GM13977 (cell line): ENCODE measurements at regions not wholly inside any gene's neighbourhood (a gene's known extent, or its start where the extent isn't known, plus 50 kb on each side); places are given as distances from the start of the nearest gene placed in this dataset.

Experiments used
- DNase-seq: peaks from one replicate; pipeline ENCODE4 v3.0.0; 2012; ENCODE audit warnings: low spot score
- CTCF ChIP-seq: IDR thresholded peaks from 2 replicates; pipeline ENCODE4 v1.5.1; 2012; ENCODE audit warnings: mild to moderate bottlenecking, control low read depth; ENCODE audit not compliant: insufficient read depth; ENCODE audit errors: extremely low read depth, missing control alignments
- in situ Hi-C: fragments of 300-500 bp; cut with MboI; formaldehyde crosslinking; loops from one replicate; pipeline ENCODE4 v1.12.0; 2022; ENCODE audit warnings: low sequenced_read_pairs, low pct_unique_long_range_greater_than_20kb, mixed read lengths, inconsistent platforms; ENCODE audit not compliant: unreplicated experiment

GRCh38 chr18:73917046-73917445 is 230.6 kb downstream of the FBXO15 start:
- TF ChIP-seq CTCF, result no peak
- no peak for DNase-seq
- in situ Hi-C loops, result no loop called here

- in situ Hi-C loops, result no loop called here
These were observed 234.1 kb downstream of the FBXO15 start for GRCh38 chr18:73913505-73913904.

GRCh38 chr18:73908323-73908722 is 239.3 kb downstream of the FBXO15 start:
- DNase-seq, result no peak
- no peak for TF ChIP-seq CTCF
- in situ Hi-C loops, result no loop called here

More at GRCh38 chr18:73913505-73913904, 234.1 kb downstream of the FBXO15 start:
- DNase-seq, result no peak
- no peak for TF ChIP-seq CTCF

- DNase-seq, result no peak
- in situ Hi-C loops, result no loop called here
- TF ChIP-seq CTCF, result no peak
These were observed 246.1 kb downstream of the FBXO15 start for GRCh38 chr18:73901566-73901965.

- in situ Hi-C loops, result no loop called here
- TF ChIP-seq CTCF, result no peak
- DNase-seq, result no peak
These were observed 246.5 kb downstream of the FBXO15 start for GRCh38 chr18:73901151-73901550.

GRCh38 chr18:73900106-73900835 is 247.4 kb downstream of the FBXO15 start:
- in situ Hi-C loops, result no loop called here
- TF ChIP-seq CTCF, result no peak
- no peak for DNase-seq

GRCh38 chr18:73897517-73897916 is 250.1 kb downstream of the FBXO15 start:
- in situ Hi-C loops, result no loop called here
- DNase-seq, result no peak
- TF ChIP-seq CTCF, result no peak
